Spleen (tissue), 11 donors: ENCODE measurements at regions not wholly inside any gene's neighbourhood (a gene's known extent, or its start where the extent isn't known, plus 50 kb on each side); places are given as distances from the start of the nearest gene placed in this dataset.

Experiments
- DNase-seq: peaks from one replicate; pipeline ENCODE4 v3.0.0-alpha.2; 2020
- H3K27ac ChIP-seq, 8 donors: fragments of 200-600 bp; sonication (generic) in 7 of 8; 1 replicate in 4 of 8; 2 replicates in 4 of 8; pipeline versions ENCODE4 v1.5.0 to v1.8.0; 2016 to 2021; ENCODE audit warnings: inconsistent platforms in 4 of 8, mild to moderate bottlenecking in 4 of 8, moderate library complexity in 1 of 8
- H3K27me3 ChIP-seq, 7 donors: fragments of 200-600 bp; sonication (generic) in 6 of 7; replicated peaks in 1 of 7; 1 replicate in 4 of 7; 2 replicates in 3 of 7; pipeline versions ENCODE4 v1.5.0 to v1.8.0; 2016 to 2021; ENCODE audit warnings: inconsistent platforms in 3 of 7, mild to moderate bottlenecking in 1 of 7
- H3K36me3 ChIP-seq, 6 donors: fragments of 200-600 bp; sonication (generic) in 5 of 6; 1 replicate in 4 of 6; 2 replicates in 2 of 6; pipeline versions ENCODE4 v1.5.0 to v1.8.0; 2016 to 2021; ENCODE audit warnings: inconsistent platforms in 2 of 6
- H3K4me1 ChIP-seq, 6 donors: fragments of 200-600 bp; sonication (generic) in 5 of 6; 1 replicate in 3 of 6; 2 replicates in 3 of 6; pipeline versions ENCODE4 v1.5.0 to v1.8.0; 2016 to 2021; ENCODE audit warnings: inconsistent platforms in 3 of 6
- H3K4me3 ChIP-seq, 8 donors: fragments of 200-600 bp; sonication (generic) in 7 of 8; 1 replicate in 4 of 8; 2 replicates in 4 of 8; pipeline versions ENCODE4 v1.5.0 to v1.8.0; 2016 to 2021; ENCODE audit warnings: inconsistent platforms in 4 of 8, mild to moderate bottlenecking in 4 of 8, moderate library complexity in 2 of 8
- H3K9me3 ChIP-seq, 8 donors: fragments of 200-600 bp; sonication (generic) in 7 of 8; 1 replicate in 4 of 8; 2 replicates in 4 of 8; pipeline versions ENCODE4 v1.5.0 to v1.8.0; 2016 to 2021; ENCODE audit warnings: inconsistent platforms in 4 of 8
- POLR2A ChIP-seq, 3 donors: fragments of 450-650 bp; IDR thresholded peaks; one replicate each; pipeline ENCODE4 v1.5.1; 2017; ENCODE audit warnings: antibody characterized with exemption in 3 of 3, mild to moderate bottlenecking in 1 of 3
- POLR2AphosphoS5 ChIP-seq, 3 donors: sonication (generic); formaldehyde crosslinking; IDR thresholded peaks; one replicate each; pipeline ENCODE4 v1.5.1; 2017; ENCODE audit warnings: antibody characterized with exemption in 3 of 3
- WGBS, 5 donors: extraction: QIAGEN DNeasy Blood & Tissue Kit in 3 of 5; methylation state at CpG; one replicate each; pipeline versions ENCODE4 v1.1.5 to v1.1.7; 2013 to 2018; 5-methylcytosine and 5-hydroxymethylcytosine counted together
- intact Hi-C: fragments of 100-400 bp; cut with DNase I; formaldehyde crosslinking; loops from one replicate; pipeline ENCODE4 v1.15.0; 2023; ENCODE audit warnings: low total_unique reads
- TF ChIP-seq, protein P1 (sequence below), 11 experiments: fragments of 200-600 bp in 7 of 11; fragments of 450-650 bp in 4 of 11; sonication (generic) in 4 of 11; IDR thresholded peaks in 8 of 11; conservative IDR thresholded peaks in 3 of 11; 1 replicate in 7 of 11; 2 replicates in 4 of 11; pipeline versions ENCODE4 v1.4.0 to v1.8.0; 2016 to 2021; ENCODE audit warnings: antibody characterized with exemption in 11 of 11, inconsistent platforms in 4 of 11, mild to moderate bottlenecking in 1 of 11
- donor health status: healthy with polysubstance abuse.
- donor health status: DM: no; HTN: no; CAD: no; lungs with moderate emphysema.
- donor health status: DM: no; HTN: no; CAD: no.
- donor health status: Bipolar disorder and iron deficiency.
- donor health status: healthy.
- donor health status: DM: no; HTN: no; CAD: no.
- donor health status: DM: yes; HTN: yes; CAD: no.

DNA sequence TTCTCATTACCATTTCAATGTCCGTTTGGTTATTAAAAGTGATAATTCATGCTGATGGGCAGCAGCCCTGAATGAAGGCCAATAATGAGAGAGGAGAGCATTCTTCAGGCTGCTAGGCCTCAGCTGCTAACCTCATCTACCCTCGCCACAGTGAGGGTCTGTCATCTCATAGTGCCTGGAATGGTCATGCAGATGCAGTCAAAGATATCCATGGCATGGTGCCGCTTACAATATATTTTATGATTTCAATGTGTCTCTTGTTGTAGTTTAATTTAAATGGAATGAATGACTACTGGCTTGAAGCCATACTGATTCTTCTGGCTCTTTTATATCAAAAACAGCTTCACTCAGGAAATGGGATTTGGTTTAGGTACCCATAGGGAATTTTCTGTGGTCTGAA lies 126.9 kb downstream of the SLC16A9 start:
- DNase-seq: no peak
- intact Hi-C loops: no loop called here
- Histone ChIP-seq H3K4me3 (no peak overlapping the region), H3K27me3 (no peaks in the 10 kb centered on the region), H3K9me3 (no peaks in the 10 kb centered on the region), H3K27ac (peak overlapping the region in 1 of 8 donors; percentile 7), H3K4me1 (no peaks in the 10 kb centered on the region), H3K36me3 (no peaks in the 10 kb centered on the region)
- TF ChIP-seq, protein P1, sequence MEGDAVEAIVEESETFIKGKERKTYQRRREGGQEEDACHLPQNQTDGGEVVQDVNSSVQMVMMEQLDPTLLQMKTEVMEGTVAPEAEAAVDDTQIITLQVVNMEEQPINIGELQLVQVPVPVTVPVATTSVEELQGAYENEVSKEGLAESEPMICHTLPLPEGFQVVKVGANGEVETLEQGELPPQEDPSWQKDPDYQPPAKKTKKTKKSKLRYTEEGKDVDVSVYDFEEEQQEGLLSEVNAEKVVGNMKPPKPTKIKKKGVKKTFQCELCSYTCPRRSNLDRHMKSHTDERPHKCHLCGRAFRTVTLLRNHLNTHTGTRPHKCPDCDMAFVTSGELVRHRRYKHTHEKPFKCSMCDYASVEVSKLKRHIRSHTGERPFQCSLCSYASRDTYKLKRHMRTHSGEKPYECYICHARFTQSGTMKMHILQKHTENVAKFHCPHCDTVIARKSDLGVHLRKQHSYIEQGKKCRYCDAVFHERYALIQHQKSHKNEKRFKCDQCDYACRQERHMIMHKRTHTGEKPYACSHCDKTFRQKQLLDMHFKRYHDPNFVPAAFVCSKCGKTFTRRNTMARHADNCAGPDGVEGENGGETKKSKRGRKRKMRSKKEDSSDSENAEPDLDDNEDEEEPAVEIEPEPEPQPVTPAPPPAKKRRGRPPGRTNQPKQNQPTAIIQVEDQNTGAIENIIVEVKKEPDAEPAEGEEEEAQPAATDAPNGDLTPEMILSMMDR (IDR thresholded peaks at IDR 0.05 in 8 of 11, conservative IDR thresholded peaks at IDR 0.05 in 3 of 11): no peak
- no peak for TF ChIP-seq POLR2A (IDR thresholded peaks at IDR 0.05)
- no peak for TF ChIP-seq POLR2AphosphoS5 (IDR thresholded peaks at IDR 0.05)
- WGBS, 5 donors: 70 to 86% (median 80%) methylated on average over 3 of the region's 3 CpGs

DNA sequence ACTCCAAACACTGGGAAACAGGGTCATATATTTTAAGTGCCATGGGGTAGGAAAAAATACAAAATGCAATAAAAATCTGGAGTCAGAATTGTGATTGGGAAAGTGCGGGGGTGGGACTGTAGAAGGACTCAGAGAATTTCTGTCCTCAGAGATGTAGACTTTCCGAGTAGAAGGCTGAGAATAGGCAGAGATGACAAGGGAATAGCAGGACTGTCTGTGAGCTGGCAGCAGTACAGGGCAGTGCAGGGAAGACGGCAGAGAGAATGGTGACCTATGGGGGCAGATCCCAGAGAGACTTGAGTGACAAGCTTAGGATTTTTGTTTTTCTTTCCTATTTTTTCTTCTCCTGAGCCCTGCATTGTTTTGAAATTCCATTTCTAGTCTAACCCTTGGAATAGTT lies 127.6 kb downstream of the SLC16A9 start:
- Histone ChIP-seq H3K4me1 (no peaks in the 10 kb centered on the region), H3K27ac (peak overlapping the region in 1 of 8 donors; percentile 1), H3K27me3 (no peaks in the 10 kb centered on the region), H3K4me3 (no peak overlapping the region), H3K9me3 (no peaks in the 10 kb centered on the region), H3K36me3 (no peaks in the 10 kb centered on the region)
- TF ChIP-seq, protein P1 (IDR thresholded peaks at IDR 0.05 in 8 of 11, conservative IDR thresholded peaks at IDR 0.05 in 3 of 11): no peak
- no peak for TF ChIP-seq POLR2A (IDR thresholded peaks at IDR 0.05)
- TF ChIP-seq POLR2AphosphoS5 (IDR thresholded peaks at IDR 0.05): no peak
- WGBS, 5 donors: 72 to 81% (median 77%) methylated on average over 3 of the region's 3 CpGs
- no peak for DNase-seq
- intact Hi-C loops: no loop called here

DNA sequence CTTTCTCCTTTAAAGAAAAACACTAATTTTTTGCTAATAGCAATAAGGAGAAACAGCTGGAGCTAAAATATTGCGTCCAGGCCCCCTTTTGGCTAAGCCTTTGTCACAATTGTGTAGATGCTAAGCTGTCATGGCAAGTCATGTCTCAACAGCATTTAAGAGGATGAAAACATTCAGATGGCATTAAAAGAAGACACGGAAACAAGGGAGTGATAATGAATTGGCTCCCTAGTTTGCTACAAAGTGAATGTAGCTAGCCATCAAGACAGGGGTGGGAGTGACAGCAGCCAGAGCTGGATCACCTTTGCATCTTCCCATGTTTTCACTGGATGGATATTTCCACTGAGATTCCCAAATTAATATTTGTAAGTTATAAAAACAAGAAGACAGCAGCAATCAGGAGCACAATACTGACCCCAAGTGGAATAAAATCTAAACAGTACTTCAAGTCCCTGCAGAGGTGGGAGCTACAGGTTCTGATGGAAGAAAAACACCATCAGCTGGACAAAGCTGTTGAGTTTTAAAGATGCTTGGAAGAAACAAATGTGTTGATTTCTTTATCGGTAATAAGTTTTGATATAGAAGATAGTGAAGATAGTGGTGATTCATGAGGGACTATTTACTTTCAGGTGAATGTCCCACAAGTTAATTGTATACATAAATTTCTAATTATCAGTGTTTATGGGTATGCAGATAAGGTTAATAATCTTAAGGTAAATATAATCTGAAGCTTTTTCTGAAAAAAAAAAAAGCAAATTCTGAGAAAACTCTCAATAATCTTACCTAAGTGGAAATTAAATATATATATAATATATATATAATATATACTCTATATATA lies 129.4 kb downstream of the SLC16A9 start:
- H3K27ac ChIP-seq: peak overlapping the region in 2 of 8 donors; percentile 10 to 47
- WGBS, 5 donors: 42 to 58% (median 48%) methylated on average over 3 of the region's 3 CpGs
- no peak overlapping the region for H3K4me3 ChIP-seq
- H3K27me3 ChIP-seq: no peaks in the 10 kb centered on the region
- no peak for DNase-seq
- no peak for TF ChIP-seq POLR2A (IDR thresholded peaks at IDR 0.05)
- TF ChIP-seq, protein P1 (IDR thresholded peaks at IDR 0.05 in 8 of 11, conservative IDR thresholded peaks at IDR 0.05 in 3 of 11): peak in 2 of 11 experiments; percentile 17 to 20
- intact Hi-C loops: no loop called here
- H3K9me3 ChIP-seq: no peaks in the 10 kb centered on the region
- H3K36me3 ChIP-seq: no peaks in the 10 kb centered on the region
- H3K4me1 ChIP-seq: no peaks in the 10 kb centered on the region

DNA sequence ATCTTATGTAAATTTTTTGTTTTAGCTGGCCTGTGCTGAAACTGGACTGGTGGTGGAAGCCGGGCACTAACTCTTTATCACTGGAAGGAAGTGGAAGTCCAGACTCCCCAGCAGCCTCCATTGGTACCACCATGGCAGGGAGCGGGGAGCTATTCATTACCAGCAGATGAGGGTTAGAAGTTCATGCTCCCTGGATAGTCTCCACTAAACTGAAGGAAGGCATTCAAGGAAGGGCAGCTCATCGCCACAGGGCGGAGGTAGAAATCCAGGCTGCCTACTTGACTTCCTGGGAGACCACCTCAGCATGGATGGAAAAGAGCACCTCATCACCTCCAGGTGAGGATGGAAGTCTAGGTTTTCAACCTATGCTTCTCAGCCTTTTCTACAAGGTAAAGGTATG lies 130.9 kb downstream of the SLC16A9 start:
- Histone ChIP-seq H3K27ac (peak overlapping the region in 3 of 8 donors; percentile 30 to 47 (median 38)), H3K9me3 (no peaks in the 10 kb centered on the region), H3K27me3 (no peaks in the 10 kb centered on the region), H3K36me3 (no peaks in the 10 kb centered on the region), H3K4me1 (no peaks in the 10 kb centered on the region), H3K4me3 (no peak overlapping the region)
- TF ChIP-seq, protein P1 (IDR thresholded peaks at IDR 0.05 in 8 of 11, conservative IDR thresholded peaks at IDR 0.05 in 3 of 11): no peak
- TF ChIP-seq POLR2AphosphoS5 (IDR thresholded peaks at IDR 0.05) (no peak), POLR2A (IDR thresholded peaks at IDR 0.05) (no peak)
- no peak for DNase-seq
- WGBS, 5 donors: 83 to 97% (median 93%) methylated on average over 4 of the region's 4 CpGs
- intact Hi-C loops: no loop called here
